HCT116 (cell line): ENCODE measurements at regions not wholly inside any gene's neighbourhood (a gene's known extent, or its start where the extent isn't known, plus 50 kb on each side); places are given as distances from the start of the nearest gene placed in this dataset.

ENCODE experiments used
- ATAC-seq: fragments of 200-7000 bp; cut with Tn5 transposase; 2 replicates; pipeline ENCODE4 v1.9.1; 2020; ENCODE audit warnings: mild to moderate bottlenecking, moderate library complexity
- BruUV-seq: library from RNA; stranded (reverse); fragments of 400-500 nt; replicated peaks from 2 replicates; lab custom pipeline; 2021; lab: Mats Ljungman, UMichigan
- CTCF ChIA-PET: fragments of 300-600 bp; sonication (Branson Sonifier 250); formaldehyde crosslinking; loops from one replicate; lab custom pipeline; 2021; ENCODE audit warnings: antibody characterized with exemption; lab: Charles Lee
- POLR2A ChIA-PET: fragments of 300-600, 350-600 bp; sonication (Branson Sonifier 250); formaldehyde crosslinking; loops from one replicate; lab custom pipeline; 2021; ENCODE audit warnings: antibody characterized with exemption; lab: Charles Lee
- RAD21 ChIA-PET, 2 experiments: fragments of 300-600 bp; sonication (Branson Sonifier 250); formaldehyde crosslinking; loops; one replicate each; lab custom pipeline; 2023; ENCODE audit warnings: low total read pairs in 2 of 2; ENCODE audit not compliant: uncharacterized antibody in 2 of 2, unreplicated experiment in 2 of 2, low non-redundant PET in 1 of 2; lab: Charles Lee
- DNase-seq: peaks from one replicate; pipeline ENCODE4 v3.0.0-alpha.2; 2010; ENCODE audit warnings: low read depth, low spot score
- H2AFZ ChIP-seq: fragments of 200-600 bp; shearing (Covaris generic), sonication (generic); 2 replicates; pipeline ENCODE4 v1.6.1; 2017; ENCODE audit warnings: low read depth, mixed run types, mixed read lengths, antibody characterized with exemption, low read length; ENCODE audit not compliant: poor library complexity, severe bottlenecking
- H3K27ac ChIP-seq: 2 replicates; pipeline ENCODE4 v1.5.1; 2012; ENCODE audit warnings: low read depth, low read length
- H3K27me3 ChIP-seq: fragments of 200-600 bp; sonication (generic); 2 replicates; pipeline ENCODE4 v1.6.1; 2016; ENCODE audit warnings: mixed run types, low read length, mixed read lengths; ENCODE audit not compliant: insufficient read depth
- H3K36me3 ChIP-seq, 2 experiments: fragments of 200-500 bp in 1 of 2; fragments of 200-600 bp in 1 of 2; sonication (Bioruptor generic) in 1 of 2; sonication (generic) in 1 of 2; 2 replicates each; pipeline versions ENCODE4 v1.5.1 to v1.6.1; 2014 to 2016; ENCODE audit warnings: low read length in 2 of 2, inconsistent platforms in 1 of 2, mixed read lengths in 1 of 2, mixed run types in 1 of 2; ENCODE audit not compliant: insufficient read depth in 2 of 2, control insufficient read depth in 1 of 2
- H3K4me1 ChIP-seq, 2 experiments: fragments of 200-600 bp in 1 of 2; sonication (generic) in 1 of 2; 2 replicates each; pipeline versions ENCODE4 v1.5.1 to v1.6.1; 2012 to 2017; ENCODE audit warnings: low read length in 2 of 2, inconsistent platforms in 1 of 2, mild to moderate bottlenecking in 1 of 2, mixed read lengths in 1 of 2, mixed run types in 1 of 2, moderate library complexity in 1 of 2; ENCODE audit not compliant: insufficient read depth in 2 of 2, control insufficient read depth in 1 of 2
- H3K4me2 ChIP-seq: fragments of 200-600 bp; sonication (generic); 2 replicates; pipeline ENCODE4 v1.6.1; 2017; ENCODE audit warnings: mixed run types, low read length, mixed read lengths
- H3K4me3 ChIP-seq, 2 experiments: fragments of 200-600 bp in 1 of 2; sonication (generic) in 1 of 2; replicated peaks in 1 of 2; 2 replicates each; pipeline ENCODE4 v1.5.1; 2011 to 2016; ENCODE audit warnings: low read length in 2 of 2, control low read depth in 1 of 2, low read depth in 1 of 2, mild to moderate bottlenecking in 1 of 2, mixed read lengths in 1 of 2, mixed run types in 1 of 2
- H3K79me2 ChIP-seq: fragments of 200-600 bp; sonication (generic); 2 replicates; pipeline ENCODE4 v1.6.1; 2017; ENCODE audit warnings: mild to moderate bottlenecking, mixed run types, low read length, moderate library complexity, mixed read lengths; ENCODE audit not compliant: insufficient read depth
- H3K9ac ChIP-seq: fragments of 200-600 bp; sonication (generic); 2 replicates; pipeline ENCODE4 v1.6.1; 2016; ENCODE audit warnings: low read length, mixed read lengths
- H3K9me2 ChIP-seq: fragments of 200-600 bp; sonication (generic), shearing (Covaris generic); 2 replicates; pipeline ENCODE4 v1.6.1; 2017; ENCODE audit warnings: mixed run types, mild to moderate bottlenecking, moderate library complexity; ENCODE audit not compliant: insufficient read depth
- H3K9me3 ChIP-seq, 2 experiments: fragments of 200-500 bp in 1 of 2; fragments of 200-600 bp in 1 of 2; sonication (Bioruptor generic) in 1 of 2; sonication (generic) in 1 of 2; 2 replicates each; pipeline ENCODE4 v1.6.1; 2014 to 2017; ENCODE audit warnings: low read length in 2 of 2, mixed read lengths in 2 of 2, inconsistent platforms in 1 of 2, low read depth in 1 of 2, mild to moderate bottlenecking in 1 of 2, mixed run types in 1 of 2, moderate library complexity in 1 of 2; ENCODE audit not compliant: control insufficient read depth in 1 of 2, insufficient read depth in 1 of 2
- H4K20me1 ChIP-seq: fragments of 200-600 bp; sonication (generic), shearing (Covaris generic); 2 replicates; pipeline ENCODE4 v1.6.1; 2017; ENCODE audit warnings: mixed run types, mild to moderate bottlenecking, moderate library complexity; ENCODE audit not compliant: insufficient read depth
- CEBPB ChIP-seq: IDR thresholded peaks from 2 replicates; pipeline ENCODE4 v1.6.1; 2012; ENCODE audit warnings: low read depth
- EGR1 ChIP-seq: IDR thresholded peaks from 2 replicates; pipeline ENCODE4 v1.6.1; 2012; ENCODE audit warnings: low read depth
- EZH2 ChIP-seq: fragments of 200-600 bp; sonication (generic); IDR thresholded peaks from 2 replicates; pipeline ENCODE4 v1.6.1; 2017; ENCODE audit warnings: antibody characterized with exemption, mixed run types
- EZH2phosphoT487 ChIP-seq: fragments of 200-600 bp; IDR thresholded peaks from 2 replicates; pipeline ENCODE4 v1.6.1; 2018; ENCODE audit warnings: antibody characterized with exemption, borderline replicate concordance
- FOSL1 ChIP-seq: IDR thresholded peaks from 2 replicates; pipeline ENCODE4 v1.6.1; 2012; ENCODE audit warnings: low read depth
- JUND ChIP-seq: IDR thresholded peaks from 2 replicates; pipeline ENCODE4 v1.6.1; 2012
- POLR2A ChIP-seq: IDR thresholded peaks from 2 replicates; pipeline ENCODE4 v1.7.0; 2011; ENCODE audit warnings: borderline replicate concordance; ENCODE audit not compliant: insufficient read depth, insufficient read length; ENCODE audit errors: extremely low read depth
- POLR2AphosphoS5 ChIP-seq: IDR thresholded peaks from 2 replicates; pipeline ENCODE4 v1.6.1; 2011; ENCODE audit warnings: mild to moderate bottlenecking, low read depth, low read length, moderate library complexity
- RAD21 ChIP-seq: IDR thresholded peaks from 2 replicates; pipeline ENCODE4 v1.6.1; 2012; ENCODE audit warnings: low read depth, mild to moderate bottlenecking
- SIN3A ChIP-seq: IDR thresholded peaks from 2 replicates; pipeline ENCODE4 v1.6.1; 2012; ENCODE audit warnings: low read depth
- SP1 ChIP-seq: IDR thresholded peaks from 2 replicates; pipeline ENCODE4 v1.6.1; 2012; ENCODE audit warnings: low read depth
- SRF ChIP-seq: IDR thresholded peaks from 2 replicates; pipeline ENCODE4 v1.6.1; 2012; ENCODE audit warnings: low read depth
- TCF7L2 ChIP-seq: IDR thresholded peaks from 2 replicates; pipeline ENCODE4 v1.7.0; 2011; ENCODE audit warnings: borderline replicate concordance, inconsistent platforms; ENCODE audit not compliant: insufficient read depth, insufficient read length; ENCODE audit errors: extremely low read depth
- YY1 ChIP-seq: IDR thresholded peaks from 2 replicates; pipeline ENCODE4 v1.6.1; 2011; ENCODE audit warnings: low read length, low read depth, moderate library complexity, mild to moderate bottlenecking; ENCODE audit not compliant: insufficient replicate concordance; ENCODE audit errors: extremely low read depth
- ZFX ChIP-seq: fragments of 450-650 bp; IDR thresholded peaks from 2 replicates; pipeline ENCODE4 v1.6.1; 2017
- ZNF274 ChIP-seq: fragments of 200-500 bp; sonication (Bioruptor generic); IDR thresholded peaks from 2 replicates; pipeline ENCODE4 v1.6.1; 2014; ENCODE audit warnings: mild to moderate bottlenecking, low read depth, low read length, inconsistent platforms
- intact Hi-C: fragments of 100-400 bp; cut with micrococcal nuclease; formaldehyde crosslinking; loops from 2 replicates; pipeline ENCODE4 v1.10.0; 2022
- TF ChIP-seq, protein P1 (sequence below): IDR thresholded peaks from 2 replicates; pipeline ENCODE4 v1.6.1; 2012
- TF ChIP-seq, protein P2 (sequence below): IDR thresholded peaks from 2 replicates; pipeline ENCODE4 v1.6.1; 2012
- TF ChIP-seq, protein P3 (sequence below): IDR thresholded peaks from 2 replicates; pipeline ENCODE4 v1.6.1; 2011; ENCODE audit warnings: mild to moderate bottlenecking, low read length, moderate library complexity; ENCODE audit not compliant: insufficient replicate concordance; ENCODE audit errors: extremely low read depth
- TF ChIP-seq, protein P4 (sequence below): IDR thresholded peaks from 2 replicates; pipeline ENCODE4 v1.6.1; 2012; ENCODE audit warnings: low read depth

DNA sequence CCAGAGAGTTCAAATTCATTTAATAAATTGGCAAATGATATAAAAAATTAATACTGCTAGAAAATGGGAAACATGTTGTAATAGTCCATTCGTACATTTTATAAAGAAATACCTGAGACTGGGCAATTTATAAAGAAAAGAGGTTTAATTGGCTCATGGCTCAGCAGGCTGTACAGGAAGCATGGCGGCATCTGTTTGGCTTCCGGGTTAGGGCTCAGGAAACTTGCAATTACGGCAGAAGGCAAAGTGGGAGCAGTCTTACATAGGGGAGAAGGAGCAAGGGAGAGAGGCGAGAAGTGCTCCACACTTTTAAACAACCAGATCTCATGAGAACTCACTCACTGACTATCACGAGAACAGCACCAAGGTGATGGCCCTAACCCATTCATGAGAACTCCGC lies 512.0 kb downstream of the DACH1 start:
- DNase-seq (no peak), ATAC-seq (no peak)
- Histone ChIP-seq H3K9me2 (no peaks in the 10 kb centered on the region), H3K27ac (no peak overlapping the region), H3K9me3 (0 out of 4 replicates have a peak, but pooled peaks cover 0 to 3% of the 10 kb centered on the region in 2 experiments), H3K4me2 (no peak overlapping the region), H4K20me1 (no peaks in the 10 kb centered on the region), H3K4me1 (no peaks in the 10 kb centered on the region), H3K36me3 (no peaks in the 10 kb centered on the region), H3K4me3 (no peak overlapping the region), H3K27me3 (no peaks in the 10 kb centered on the region), H3K79me2 (no peaks in the 10 kb centered on the region), H3K9ac (no peak overlapping the region), H2AFZ (no peak overlapping the region)
- no TSS peak for BruUV-seq
- intact Hi-C loops: no loop called here
- TF ChIP-seq, protein P1, sequence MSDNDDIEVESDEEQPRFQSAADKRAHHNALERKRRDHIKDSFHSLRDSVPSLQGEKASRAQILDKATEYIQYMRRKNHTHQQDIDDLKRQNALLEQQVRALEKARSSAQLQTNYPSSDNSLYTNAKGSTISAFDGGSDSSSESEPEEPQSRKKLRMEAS: no peak
- TF ChIP-seq EGR1: no peak
- TF ChIP-seq EZH2phosphoT487: no peak
- no peak for TF ChIP-seq EZH2
- TF ChIP-seq FOSL1: no peak
- no peak for TF ChIP-seq SP1
- no peak for TF ChIP-seq TCF7L2
- no peak for TF ChIP-seq POLR2A
- TF ChIP-seq ZNF274: no peak
- TF ChIP-seq SRF: no peak
- TF ChIP-seq ZFX: no peak
- TF ChIP-seq YY1: no peak
- TF ChIP-seq, protein P2, sequence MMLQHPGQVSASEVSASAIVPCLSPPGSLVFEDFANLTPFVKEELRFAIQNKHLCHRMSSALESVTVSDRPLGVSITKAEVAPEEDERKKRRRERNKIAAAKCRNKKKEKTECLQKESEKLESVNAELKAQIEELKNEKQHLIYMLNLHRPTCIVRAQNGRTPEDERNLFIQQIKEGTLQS: no peak
- TF ChIP-seq, protein P3, sequence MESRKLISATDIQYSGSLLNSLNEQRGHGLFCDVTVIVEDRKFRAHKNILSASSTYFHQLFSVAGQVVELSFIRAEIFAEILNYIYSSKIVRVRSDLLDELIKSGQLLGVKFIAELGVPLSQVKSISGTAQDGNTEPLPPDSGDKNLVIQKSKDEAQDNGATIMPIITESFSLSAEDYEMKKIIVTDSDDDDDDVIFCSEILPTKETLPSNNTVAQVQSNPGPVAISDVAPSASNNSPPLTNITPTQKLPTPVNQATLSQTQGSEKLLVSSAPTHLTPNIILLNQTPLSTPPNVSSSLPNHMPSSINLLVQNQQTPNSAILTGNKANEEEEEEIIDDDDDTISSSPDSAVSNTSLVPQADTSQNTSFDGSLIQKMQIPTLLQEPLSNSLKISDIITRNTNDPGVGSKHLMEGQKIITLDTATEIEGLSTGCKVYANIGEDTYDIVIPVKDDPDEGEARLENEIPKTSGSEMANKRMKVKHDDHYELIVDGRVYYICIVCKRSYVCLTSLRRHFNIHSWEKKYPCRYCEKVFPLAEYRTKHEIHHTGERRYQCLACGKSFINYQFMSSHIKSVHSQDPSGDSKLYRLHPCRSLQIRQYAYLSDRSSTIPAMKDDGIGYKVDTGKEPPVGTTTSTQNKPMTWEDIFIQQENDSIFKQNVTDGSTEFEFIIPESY: no peak
- TF ChIP-seq POLR2AphosphoS5: no peak
- TF ChIP-seq JUND: no peak
- TF ChIP-seq RAD21: no peak
- TF ChIP-seq, protein P4, sequence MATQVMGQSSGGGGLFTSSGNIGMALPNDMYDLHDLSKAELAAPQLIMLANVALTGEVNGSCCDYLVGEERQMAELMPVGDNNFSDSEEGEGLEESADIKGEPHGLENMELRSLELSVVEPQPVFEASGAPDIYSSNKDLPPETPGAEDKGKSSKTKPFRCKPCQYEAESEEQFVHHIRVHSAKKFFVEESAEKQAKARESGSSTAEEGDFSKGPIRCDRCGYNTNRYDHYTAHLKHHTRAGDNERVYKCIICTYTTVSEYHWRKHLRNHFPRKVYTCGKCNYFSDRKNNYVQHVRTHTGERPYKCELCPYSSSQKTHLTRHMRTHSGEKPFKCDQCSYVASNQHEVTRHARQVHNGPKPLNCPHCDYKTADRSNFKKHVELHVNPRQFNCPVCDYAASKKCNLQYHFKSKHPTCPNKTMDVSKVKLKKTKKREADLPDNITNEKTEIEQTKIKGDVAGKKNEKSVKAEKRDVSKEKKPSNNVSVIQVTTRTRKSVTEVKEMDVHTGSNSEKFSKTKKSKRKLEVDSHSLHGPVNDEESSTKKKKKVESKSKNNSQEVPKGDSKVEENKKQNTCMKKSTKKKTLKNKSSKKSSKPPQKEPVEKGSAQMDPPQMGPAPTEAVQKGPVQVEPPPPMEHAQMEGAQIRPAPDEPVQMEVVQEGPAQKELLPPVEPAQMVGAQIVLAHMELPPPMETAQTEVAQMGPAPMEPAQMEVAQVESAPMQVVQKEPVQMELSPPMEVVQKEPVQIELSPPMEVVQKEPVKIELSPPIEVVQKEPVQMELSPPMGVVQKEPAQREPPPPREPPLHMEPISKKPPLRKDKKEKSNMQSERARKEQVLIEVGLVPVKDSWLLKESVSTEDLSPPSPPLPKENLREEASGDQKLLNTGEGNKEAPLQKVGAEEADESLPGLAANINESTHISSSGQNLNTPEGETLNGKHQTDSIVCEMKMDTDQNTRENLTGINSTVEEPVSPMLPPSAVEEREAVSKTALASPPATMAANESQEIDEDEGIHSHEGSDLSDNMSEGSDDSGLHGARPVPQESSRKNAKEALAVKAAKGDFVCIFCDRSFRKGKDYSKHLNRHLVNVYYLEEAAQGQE: no peak
- TF ChIP-seq CEBPB: no peak
- no peak for TF ChIP-seq SIN3A
- ChIA-PET RAD21 (no interaction called here), POLR2A (no interaction called here), CTCF (no interaction called here)
